Loucy (cell line): ENCODE measurements at regions not wholly inside any gene's neighbourhood (a gene's known extent, or its start where the extent isn't known, plus 50 kb on each side); places are given as distances from the start of the nearest gene placed in this dataset.

Source experiments
- EZH2phosphoT487 ChIP-seq: fragments of 200-600 bp; IDR thresholded peaks from 2 replicates; pipeline ENCODE4 v1.6.1; 2018; ENCODE audit warnings: antibody characterized with exemption, mild to moderate bottlenecking, moderate library complexity, borderline replicate concordance
- TF ChIP-seq, protein P1 (sequence below): fragments of 200-600 bp; sonication (generic); conservative IDR thresholded peaks from 2 replicates; pipeline ENCODE4 v1.5.1; 2014; ENCODE audit warnings: mild to moderate bottlenecking, antibody characterized with exemption, low read length

GRCh38 chr12:113680868-113681267 lies 209.2 kb upstream of the LHX5 start:
- TF ChIP-seq, protein P1, sequence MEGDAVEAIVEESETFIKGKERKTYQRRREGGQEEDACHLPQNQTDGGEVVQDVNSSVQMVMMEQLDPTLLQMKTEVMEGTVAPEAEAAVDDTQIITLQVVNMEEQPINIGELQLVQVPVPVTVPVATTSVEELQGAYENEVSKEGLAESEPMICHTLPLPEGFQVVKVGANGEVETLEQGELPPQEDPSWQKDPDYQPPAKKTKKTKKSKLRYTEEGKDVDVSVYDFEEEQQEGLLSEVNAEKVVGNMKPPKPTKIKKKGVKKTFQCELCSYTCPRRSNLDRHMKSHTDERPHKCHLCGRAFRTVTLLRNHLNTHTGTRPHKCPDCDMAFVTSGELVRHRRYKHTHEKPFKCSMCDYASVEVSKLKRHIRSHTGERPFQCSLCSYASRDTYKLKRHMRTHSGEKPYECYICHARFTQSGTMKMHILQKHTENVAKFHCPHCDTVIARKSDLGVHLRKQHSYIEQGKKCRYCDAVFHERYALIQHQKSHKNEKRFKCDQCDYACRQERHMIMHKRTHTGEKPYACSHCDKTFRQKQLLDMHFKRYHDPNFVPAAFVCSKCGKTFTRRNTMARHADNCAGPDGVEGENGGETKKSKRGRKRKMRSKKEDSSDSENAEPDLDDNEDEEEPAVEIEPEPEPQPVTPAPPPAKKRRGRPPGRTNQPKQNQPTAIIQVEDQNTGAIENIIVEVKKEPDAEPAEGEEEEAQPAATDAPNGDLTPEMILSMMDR = no peak
- no peak for TF ChIP-seq EZH2phosphoT487
